ENCODE measurements at regions not wholly inside any gene's neighbourhood (a gene's known extent, or its start where the extent isn't known, plus 50 kb on each side); places are given as distances from the start of the nearest gene placed in this dataset.
"Not testable (repeated sequence)": the region's sequence is repeated elsewhere in the genome, so short reads cannot be mapped to it uniquely, and the experiment has no call there.

- DNase-seq, result no peak
Observed at GRCh38 chr14:85154714-85155113, 375.2 kb upstream of the FLRT2 start.

- DNase-seq, result no peak
Observed at GRCh38 chr14:85156319-85156718, 373.6 kb upstream of the FLRT2 start.

- no peak for DNase-seq
Observed at GRCh38 chr14:85159726-85160125, 370.2 kb upstream of the FLRT2 start.

- no peak for DNase-seq
Observed at GRCh38 chr14:85165094-85165493, 364.9 kb upstream of the FLRT2 start.

- no peak for DNase-seq
Observed at GRCh38 chr14:85169381-85169780, 360.6 kb upstream of the FLRT2 start.

- DNase-seq, result no peak
Observed at GRCh38 chr14:85172290-85172689, 357.7 kb upstream of the FLRT2 start.

- DNase-seq, result no peak
Observed at GRCh38 chr14:85172889-85173477, 357.0 kb upstream of the FLRT2 start.

GRCh38 chr14:85175556-85175955, 354.4 kb upstream of the FLRT2 start:
- no peak for DNase-seq

- DNase-seq, result no peak
Observed at GRCh38 chr14:85178864-85179263, 351.1 kb upstream of the FLRT2 start.

GRCh38 chr14:85180876-85181275, 349.1 kb upstream of the FLRT2 start:
- DNase-seq, result no peak

- DNase-seq, result no peak
Observed at GRCh38 chr14:85182282-85182681, 347.7 kb upstream of the FLRT2 start.

- DNase-seq, result no peak
Observed at GRCh38 chr14:85186082-85186481, 343.9 kb upstream of the FLRT2 start.

- no peak for DNase-seq
Observed at GRCh38 chr14:85187521-85187920, 342.4 kb upstream of the FLRT2 start.

GRCh38 chr14:85188836-85189235, 341.1 kb upstream of the FLRT2 start:
- DNase-seq, result no peak

GRCh38 chr14:85189253-85189652, 340.7 kb upstream of the FLRT2 start:
- not testable (repeated sequence) for DNase-seq

- DNase-seq, result no peak
Observed at GRCh38 chr14:85190251-85190650, 339.7 kb upstream of the FLRT2 start.

- no peak for DNase-seq
Observed at GRCh38 chr14:85191986-85192385, 338.0 kb upstream of the FLRT2 start.

- DNase-seq, result no peak
Observed at GRCh38 chr14:85195872-85196477, 334.0 kb upstream of the FLRT2 start.

- no peak for DNase-seq
Observed at GRCh38 chr14:85198001-85198400, 331.9 kb upstream of the FLRT2 start.

- no peak for DNase-seq
Observed at GRCh38 chr14:85205875-85206274, 324.1 kb upstream of the FLRT2 start.

- no peak for DNase-seq
Observed at GRCh38 chr14:85214471-85214870, 315.5 kb upstream of the FLRT2 start.

- no peak for DNase-seq
Observed at GRCh38 chr14:85217412-85217811, 312.5 kb upstream of the FLRT2 start.

- no peak for DNase-seq
Observed at GRCh38 chr14:85218982-85219381, 311.0 kb upstream of the FLRT2 start.

- no peak for DNase-seq
Observed at GRCh38 chr14:85221832-85222231, 308.1 kb upstream of the FLRT2 start.

Measured in amygdala (tissue), 56 donors.